GM21529 (cell line): ENCODE measurements at regions not wholly inside any gene's neighbourhood (a gene's known extent, or its start where the extent isn't known, plus 50 kb on each side); places are given as distances from the start of the nearest gene placed in this dataset.
"Not testable (repeated sequence)": the region's sequence is repeated elsewhere in the genome, so short reads cannot be mapped to it uniquely, and the experiment has no call there.

ENCODE experiments used
- ATAC-seq: cut with Tn5 transposase; IDR thresholded peaks from one replicate; pipeline ENCODE4 v1.9.1; 2021; ENCODE audit not compliant: unreplicated experiment

- no peak for ATAC-seq
Observed at GRCh38 chr21:35297665-35298064, 248.6 kb upstream of the RUNX1 start.

DNA sequence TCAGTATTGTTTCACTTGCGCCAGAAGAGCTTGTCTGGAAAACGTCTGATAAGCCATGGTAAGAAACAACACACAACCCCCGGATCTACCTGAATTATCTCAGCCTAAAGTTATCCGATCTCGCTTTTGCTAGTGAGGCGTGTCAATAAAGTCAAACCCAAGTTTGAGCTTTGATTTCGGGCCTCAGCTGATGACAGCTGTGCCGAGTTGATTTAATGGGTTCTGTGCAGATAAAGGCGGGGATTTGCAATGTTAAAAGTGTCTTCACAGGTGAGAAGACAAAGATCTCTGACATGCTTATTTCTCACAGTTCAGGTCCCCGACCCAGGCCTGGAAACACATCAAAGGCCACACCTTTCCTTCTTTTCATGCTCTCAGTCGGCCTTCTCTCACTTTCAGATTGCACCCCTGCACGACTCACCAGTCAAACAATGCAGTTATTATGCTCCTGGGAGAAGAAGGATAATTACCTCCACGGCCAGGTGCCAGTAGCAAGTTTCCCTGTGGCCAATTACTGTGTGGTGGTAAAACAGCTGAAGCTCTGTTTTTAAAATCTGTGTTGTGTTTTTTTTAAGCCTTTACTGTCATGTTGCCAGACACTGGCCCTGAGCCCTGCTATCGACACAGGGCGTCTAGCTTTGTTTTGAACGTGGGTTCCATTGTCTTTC is 245.3 kb upstream of the RUNX1 start:
- ATAC-seq = no peak

DNA sequence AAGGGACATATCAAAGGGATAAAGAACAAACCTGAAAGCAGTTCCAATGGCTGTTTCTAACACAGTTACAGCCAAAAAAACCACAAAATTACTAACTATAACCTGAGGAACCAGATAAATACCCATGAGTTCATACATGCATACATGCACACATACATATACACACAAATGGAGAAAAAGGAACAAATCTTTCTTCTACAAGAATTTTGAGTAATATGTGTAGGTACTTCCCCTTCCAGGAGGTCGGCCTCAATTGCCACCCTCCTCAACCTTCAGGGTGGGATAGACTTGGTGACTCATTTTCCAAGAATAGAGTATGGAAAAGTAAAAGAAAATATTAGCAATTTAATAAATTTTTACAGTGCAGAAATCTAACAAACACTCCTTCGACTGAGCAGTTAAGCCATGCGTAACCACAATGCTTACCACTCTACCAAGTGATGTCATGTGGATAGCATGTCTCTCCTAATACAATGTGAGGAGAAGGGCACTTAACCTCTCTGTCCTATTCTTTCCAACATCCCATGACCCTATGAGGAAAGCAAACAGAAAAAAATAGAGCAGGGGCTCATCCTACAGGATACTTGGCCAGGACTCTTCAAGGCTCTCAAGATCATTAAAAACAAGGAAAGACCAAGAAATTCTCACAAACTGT is 243.0 kb upstream of the RUNX1 start:
- ATAC-seq = no peak

DNA sequence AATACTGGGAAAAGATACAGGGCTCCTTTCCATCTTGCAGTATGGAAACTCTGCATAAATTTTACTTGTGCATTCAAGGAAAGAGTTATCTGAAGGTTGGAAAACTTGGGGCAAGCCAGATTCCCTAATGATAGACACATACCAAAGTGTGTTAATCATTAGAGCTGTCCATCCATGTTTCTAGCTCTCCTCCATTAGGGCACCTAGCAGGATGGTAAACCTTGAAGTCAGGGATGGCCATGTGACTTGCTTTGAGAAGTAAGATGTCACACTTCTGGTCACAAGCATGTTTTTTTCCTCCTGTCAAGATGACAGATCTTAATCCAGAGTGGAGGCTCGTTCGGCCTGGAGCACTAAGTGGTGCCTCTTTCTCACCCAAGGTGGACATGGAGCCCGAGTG is 241.9 kb upstream of the RUNX1 start:
- ATAC-seq = no peak

DNA sequence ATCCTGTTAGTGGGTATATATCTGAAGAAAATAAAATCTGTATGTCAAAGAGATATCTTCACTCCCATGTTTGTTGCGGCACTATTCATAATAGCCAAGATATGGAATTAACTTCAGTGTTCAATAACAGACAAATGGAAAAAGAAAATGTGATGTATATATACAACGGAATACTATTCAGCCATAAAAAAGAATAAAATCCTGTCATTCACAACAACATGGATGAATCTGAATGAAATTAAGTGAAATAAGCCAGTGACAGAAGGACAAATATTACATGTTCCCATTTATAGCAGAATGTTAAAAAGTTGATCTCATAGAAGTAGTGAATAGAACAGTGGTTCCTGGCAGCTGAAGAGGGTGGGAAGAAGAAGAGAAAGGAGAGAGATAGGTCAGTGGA is 239.1 kb upstream of the RUNX1 start:
- no peak for ATAC-seq

- ATAC-seq = no peak
Observed at GRCh38 chr21:35284199-35284598, 235.1 kb upstream of the RUNX1 start.

DNA sequence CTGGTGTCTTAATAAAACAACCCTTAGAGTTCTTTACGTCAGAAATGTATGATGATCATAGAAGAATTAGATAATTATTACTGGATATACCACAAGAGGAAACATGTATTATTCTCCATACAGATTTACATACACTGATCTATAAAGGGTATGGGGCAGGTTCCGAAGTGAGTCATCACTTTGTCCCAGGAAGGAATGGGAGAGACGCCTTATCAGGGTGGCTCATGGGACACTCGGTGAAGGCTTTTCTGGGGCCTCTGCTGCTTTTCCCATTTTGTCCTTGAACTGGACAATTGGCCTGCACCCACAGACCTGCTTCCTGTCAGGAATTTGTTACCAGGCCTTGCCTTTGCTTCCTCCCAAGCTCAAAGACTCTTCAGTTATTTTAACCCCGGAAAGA is 233.8 kb upstream of the RUNX1 start:
- ATAC-seq = no peak

GRCh38 chr21:35281956-35282355 is 232.9 kb upstream of the RUNX1 start:
- no peak for ATAC-seq

DNA sequence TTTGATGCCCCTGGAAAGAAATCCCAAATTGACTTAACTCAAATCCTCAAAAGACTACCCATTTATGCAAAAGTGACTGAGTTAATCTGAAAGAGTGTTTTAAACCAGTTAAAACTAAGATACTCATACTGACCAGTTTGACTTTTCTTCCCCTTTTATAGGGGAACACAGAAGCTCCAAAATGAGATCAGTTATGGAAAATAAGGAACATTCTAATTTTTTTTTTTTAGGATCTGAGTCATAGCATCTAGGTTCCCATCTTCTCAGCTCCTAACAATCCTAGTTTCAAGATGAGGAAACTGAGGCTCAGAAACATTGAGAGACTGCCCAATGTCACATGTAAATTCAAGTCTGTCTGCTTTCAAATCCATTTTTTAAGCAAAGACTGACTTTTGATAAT is 231.1 kb upstream of the RUNX1 start:
- ATAC-seq = no peak

DNA sequence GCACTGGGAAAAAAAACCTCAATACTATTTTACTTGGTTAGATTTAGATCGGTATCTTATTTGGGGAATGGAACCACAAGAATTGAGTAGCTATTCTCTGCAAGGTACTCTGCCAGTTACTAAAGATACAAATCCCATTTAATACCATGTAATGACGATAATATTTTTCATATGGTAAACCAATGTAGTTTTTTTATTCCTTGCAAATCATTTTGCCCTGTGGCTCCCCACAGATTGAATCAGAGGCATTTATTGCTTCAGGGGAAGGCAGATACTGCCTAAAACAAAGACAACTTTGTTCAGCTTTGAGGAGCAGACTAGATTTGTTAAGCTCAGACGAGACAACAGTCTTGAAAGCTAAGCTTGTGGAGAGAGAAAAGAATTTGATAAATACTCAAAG is 226.7 kb upstream of the RUNX1 start:
- no peak for ATAC-seq

GRCh38 chr21:35274923-35275322 is 225.8 kb upstream of the RUNX1 start:
- no peak for ATAC-seq

- ATAC-seq = no peak
Observed at GRCh38 chr21:35274090-35274489, 225.0 kb upstream of the RUNX1 start.

DNA sequence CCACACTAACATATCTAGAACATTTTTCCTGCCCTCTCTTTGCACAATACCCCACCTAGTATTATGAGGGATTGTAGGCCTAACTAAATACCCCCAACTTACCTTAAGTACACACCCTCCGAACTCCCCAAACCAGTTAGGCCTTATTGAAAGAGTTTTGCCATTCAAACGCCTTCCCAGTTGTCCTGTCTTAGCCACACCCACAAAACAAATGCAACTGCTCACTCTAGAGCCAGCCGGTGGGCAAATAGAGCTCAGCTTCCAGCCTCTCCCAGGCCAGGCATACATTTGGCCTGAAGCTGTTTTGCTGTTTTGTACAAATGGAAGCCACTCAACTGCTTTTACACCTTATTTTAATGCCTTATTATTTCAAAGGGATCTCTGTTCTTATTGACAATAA is 224.2 kb upstream of the RUNX1 start:
- no peak for ATAC-seq

- ATAC-seq = not testable (repeated sequence)
Observed at GRCh38 chr21:35271344-35272118, 222.4 kb upstream of the RUNX1 start.

- ATAC-seq = no peak
Observed at GRCh38 chr21:35268817-35269216, 219.7 kb upstream of the RUNX1 start.

DNA sequence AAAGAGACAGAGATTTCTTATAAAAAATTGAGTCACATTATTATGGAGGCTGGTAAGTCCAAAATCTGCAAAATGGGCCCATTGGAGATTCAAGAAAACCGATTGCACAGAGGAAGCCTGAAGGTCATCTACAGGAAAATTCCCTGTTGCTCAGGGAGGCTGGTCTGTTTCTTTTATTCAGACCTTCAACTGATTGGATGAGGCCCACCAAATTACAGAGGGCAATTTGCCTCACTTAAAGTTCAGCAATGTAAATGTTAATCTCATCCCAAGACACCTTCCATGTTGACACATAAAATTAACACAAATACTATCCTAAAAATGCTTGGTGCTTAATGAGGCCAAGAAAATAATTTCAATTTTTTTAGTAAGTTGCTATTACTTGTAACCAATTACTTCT is 219.2 kb upstream of the RUNX1 start:
- no peak for ATAC-seq

DNA sequence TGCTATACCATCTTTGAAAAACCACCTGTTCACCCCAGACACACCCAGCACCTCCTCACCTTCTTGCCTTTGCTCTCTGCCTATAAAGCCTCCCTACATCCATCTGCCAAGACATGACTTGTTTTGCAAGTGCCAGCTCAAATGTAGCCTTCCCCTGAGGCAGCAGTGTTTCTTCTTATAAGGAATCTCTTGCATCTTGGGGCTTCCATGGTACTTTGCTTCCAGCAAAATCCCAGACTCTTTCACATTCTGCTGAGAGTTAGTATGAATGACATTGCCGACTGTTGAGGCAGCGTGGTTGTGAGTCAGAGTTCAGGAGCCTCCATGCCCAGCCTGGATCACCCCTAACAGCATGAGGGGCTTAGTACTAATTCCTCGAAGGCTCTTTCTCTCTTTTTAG is 217.4 kb upstream of the RUNX1 start:
- no peak for ATAC-seq

DNA sequence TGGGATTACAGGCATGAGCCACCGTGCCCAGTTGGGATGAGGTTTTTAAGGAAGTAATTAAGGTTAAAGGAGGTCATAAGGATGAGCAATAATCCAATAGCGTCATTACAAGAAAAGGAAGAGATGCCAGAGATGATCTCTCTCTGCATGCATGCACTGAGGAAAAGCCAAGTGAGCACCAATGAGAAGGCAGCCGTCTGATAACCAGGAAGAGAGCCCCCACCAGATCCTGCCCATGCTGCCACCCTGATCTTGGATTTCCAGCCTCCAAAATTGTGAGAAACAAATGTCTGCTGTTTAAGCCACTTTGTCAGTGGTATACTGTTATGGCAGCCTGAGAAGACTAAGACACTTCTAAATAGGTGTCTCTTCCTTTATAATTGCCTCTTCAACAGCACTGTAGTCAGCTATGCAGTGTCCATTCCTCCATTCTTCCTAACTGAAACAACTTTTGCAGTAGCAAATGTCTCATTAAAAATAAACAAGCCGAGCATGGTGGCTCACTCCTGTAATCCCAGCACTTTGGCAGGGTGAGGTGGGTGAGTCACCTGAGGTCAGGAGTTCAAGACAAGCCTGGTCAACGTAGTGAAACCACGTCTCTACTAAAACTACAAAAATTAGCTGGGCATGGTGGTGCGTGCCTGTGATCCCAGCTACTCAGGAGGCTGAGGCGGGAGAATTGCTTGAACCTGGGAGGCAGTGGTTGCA is 216.2 kb upstream of the RUNX1 start:
- no peak for ATAC-seq

GRCh38 chr21:35259457-35259856 is 210.4 kb upstream of the RUNX1 start:
- no peak for ATAC-seq

DNA sequence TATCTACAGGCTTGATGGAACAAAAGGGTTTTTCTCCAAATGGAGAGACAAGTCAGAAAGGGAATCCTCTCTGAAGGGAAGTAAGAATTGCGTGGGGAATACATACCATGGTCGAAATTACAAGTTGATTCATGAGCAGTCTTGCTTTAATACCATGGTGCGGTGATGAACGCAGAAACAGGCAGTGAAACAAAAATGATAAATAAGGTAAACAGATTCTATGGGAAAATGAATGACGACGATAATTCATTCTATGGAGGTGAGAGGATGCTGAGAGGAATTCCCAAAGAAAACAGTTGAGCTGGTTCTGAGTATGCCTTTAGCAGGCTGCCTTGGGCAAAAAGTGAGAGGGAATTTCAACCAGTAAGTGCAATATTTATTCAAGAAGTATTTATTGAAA is 209.4 kb upstream of the RUNX1 start:
- no peak for ATAC-seq

DNA sequence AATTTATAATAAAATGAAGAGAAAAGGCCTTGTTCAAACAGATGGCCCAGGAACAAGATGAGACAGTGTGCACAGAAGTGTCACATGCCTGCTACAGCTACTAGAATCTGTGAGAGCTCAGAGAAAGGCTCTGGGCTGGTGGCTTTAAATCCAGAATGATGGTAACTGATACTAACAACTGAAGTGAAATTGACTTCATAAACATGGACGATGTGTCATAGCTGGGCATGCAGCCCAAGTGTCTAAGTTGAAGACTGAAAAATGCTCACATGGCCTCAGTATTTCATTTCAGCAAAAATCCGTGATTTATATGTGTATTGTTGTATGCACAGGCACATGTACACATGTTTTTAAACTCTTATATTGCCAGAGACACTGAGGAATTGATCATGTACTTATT is 208.3 kb upstream of the RUNX1 start:
- ATAC-seq = no peak
